ENCODE measurements at regions not wholly inside any gene's neighbourhood (a gene's known extent, or its start where the extent isn't known, plus 50 kb on each side); places are given as distances from the start of the nearest gene placed in this dataset.
"Not testable (repeated sequence)": the region's sequence is repeated elsewhere in the genome, so short reads cannot be mapped to it uniquely, and the experiment has no call there.

DNA sequence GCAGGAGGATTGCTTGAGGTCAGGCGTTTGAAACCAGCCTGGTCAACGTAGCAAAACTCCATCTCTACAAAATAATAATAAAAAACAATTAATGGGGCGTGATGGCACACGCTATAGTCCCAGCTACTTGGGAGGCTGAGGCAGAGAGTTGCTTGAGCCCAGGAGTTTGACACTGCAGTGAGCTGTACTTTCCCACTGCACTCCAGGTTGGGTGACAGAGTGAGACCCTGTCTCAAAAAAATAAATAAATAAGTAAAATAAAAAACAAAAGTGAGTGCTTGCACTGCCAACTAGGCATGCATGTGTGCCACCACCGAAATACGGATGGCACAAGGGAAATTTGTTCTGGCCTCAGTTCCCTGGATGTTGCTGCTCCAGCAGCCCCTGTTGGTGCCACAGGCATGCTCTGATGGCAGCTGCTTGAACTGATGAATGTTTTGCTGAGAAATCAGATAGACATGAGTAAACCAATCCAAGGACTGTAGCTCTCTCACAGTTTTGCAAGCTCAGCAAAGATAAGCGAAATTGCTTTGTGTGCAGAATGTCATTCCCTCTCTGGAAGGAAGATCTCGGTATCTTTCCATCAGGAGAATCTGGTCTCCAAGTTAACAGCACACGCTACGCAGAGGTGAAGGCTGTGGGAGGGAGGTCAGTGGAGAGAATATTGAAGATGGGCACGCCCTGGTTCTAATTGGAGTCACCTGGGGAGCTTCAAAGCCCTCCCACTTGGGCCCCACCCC, 188.0 kb upstream of the SLC24A3 start:
- DNase-seq (ENCODE audit: low read depth in 4 of 4, low spot score in 2 of 4) = no peak

- no peak for DNase-seq (ENCODE audit: low read depth in 4 of 4, low spot score in 2 of 4)
Measured at GRCh38 chr20:19025430-19026120, 186.9 kb upstream of the SLC24A3 start.

- no peak for DNase-seq (ENCODE audit: low read depth in 4 of 4, low spot score in 2 of 4)
Measured at GRCh38 chr20:19026121-19026878, 186.1 kb upstream of the SLC24A3 start.

GRCh38 chr20:19026901-19027644, 185.4 kb upstream of the SLC24A3 start:
- DNase-seq (ENCODE audit: low read depth in 4 of 4, low spot score in 2 of 4) = no peak

- DNase-seq (ENCODE audit: low read depth in 4 of 4, low spot score in 2 of 4) = no peak
Measured at GRCh38 chr20:19027971-19028370, 184.5 kb upstream of the SLC24A3 start.

DNA sequence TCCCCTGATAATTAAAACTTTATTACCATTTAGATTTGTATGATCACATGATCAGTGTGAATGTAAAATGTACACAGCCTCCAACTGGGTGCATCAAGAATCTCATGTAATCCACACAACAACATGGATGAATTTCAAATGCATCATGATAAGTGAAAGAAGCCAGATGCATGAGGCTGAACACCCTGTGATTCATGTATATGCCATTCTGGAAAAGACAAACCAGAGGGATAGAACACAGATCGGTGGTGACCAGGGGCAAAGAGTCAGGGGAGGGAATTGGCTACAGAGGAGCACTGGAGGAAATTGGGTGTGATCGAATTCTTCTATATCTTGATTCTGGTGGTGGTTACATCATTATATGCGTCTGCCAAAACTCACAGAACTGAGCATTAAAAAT, 170.7 kb upstream of the SLC24A3 start:
- DNase-seq (ENCODE audit: low read depth in 4 of 4, low spot score in 2 of 4) = no peak

- DNase-seq (ENCODE audit: low read depth in 4 of 4, low spot score in 2 of 4) = no peak
Measured at GRCh38 chr20:19045371-19045770, 167.1 kb upstream of the SLC24A3 start.

DNA sequence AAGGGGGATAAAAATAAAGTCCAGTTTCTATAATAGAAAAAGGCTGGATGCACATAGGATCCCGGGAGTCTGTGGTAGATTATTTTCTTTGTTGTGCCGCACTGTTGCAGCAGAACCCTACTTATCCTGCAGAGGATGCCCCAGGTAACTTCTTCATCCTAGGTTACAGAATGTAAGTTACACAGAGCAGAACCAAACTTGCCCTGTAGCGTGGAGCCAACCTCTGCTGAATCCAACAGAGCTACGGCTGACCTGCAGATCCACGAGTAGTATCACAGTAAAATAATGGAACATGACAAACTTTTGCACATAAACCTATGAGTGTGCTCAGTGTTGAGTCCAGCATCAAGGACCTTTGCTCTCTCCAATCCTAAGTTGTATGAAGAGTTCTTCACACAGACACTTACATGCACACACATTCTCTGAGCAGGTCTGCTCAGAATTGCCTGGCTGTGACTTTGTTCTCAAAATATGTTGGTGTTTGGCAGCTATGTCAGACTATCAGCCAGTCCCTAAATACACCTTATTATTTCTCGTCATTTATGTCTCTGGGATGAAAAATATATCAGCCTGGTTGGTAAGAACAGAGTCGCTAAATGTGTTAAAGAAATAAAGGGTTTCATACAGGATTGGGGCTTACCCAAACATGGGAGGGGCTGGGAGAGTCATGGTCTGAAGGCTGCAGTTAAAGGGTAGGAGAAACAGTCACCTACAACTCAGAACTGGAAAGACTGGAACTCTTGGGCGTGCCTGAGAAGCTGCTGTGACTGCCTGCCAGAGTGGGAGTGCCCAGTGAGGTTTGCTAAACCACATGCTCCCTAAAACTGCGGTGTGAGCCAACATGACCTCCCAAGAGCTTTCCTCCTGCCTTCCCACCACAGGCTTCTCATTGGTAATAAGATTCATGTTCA, 165.1 kb upstream of the SLC24A3 start:
- no peak for DNase-seq (ENCODE audit: low read depth in 4 of 4, low spot score in 2 of 4)

DNA sequence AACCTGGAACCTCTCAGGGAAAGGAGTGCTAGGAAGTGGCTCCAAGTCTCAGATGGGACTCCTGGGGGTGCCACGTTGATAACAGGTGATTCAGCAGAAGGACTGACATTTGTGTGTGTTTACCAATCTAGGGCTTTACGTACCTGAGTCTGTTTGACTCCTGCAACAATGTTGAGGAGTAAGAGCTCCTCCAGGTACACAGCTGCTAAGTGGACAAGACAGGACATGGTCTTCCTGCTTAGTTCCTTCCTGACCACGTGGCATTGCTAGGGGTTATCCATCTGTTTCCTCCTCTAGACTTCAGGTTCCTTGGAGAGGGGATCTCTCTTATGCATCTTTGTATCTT, 164.5 kb upstream of the SLC24A3 start:
- DNase-seq (ENCODE audit: low read depth in 4 of 4, low spot score in 2 of 4) = no peak

DNA sequence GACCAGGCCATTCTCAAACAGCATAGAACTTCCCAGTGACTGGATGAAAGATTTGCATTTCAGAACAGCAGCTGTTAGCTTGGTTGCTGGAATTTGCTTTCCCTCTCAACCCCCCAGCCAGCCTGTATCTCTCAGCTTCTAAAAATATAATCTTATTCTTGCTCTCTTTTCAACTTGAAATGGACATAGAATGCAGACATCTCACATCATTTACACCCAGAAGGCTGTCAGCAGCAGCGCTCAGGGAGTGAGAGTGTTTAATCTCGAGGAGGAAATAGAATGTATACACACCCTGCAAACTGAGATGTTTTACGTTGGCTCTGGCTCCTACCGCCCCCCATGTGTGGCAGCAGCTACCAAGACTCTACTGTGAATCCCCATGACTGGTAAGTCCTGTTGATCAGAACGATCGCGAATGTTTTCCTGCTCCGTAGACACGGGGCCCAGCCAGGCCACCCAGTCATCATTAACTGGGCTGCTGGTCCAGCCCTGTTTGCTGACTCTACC, 163.4 kb upstream of the SLC24A3 start:
- DNase-seq (ENCODE audit: low read depth in 4 of 4, low spot score in 2 of 4) = no peak

GRCh38 chr20:19049514-19049913, 162.9 kb upstream of the SLC24A3 start:
- no peak for DNase-seq (ENCODE audit: low read depth in 4 of 4, low spot score in 2 of 4)

DNA sequence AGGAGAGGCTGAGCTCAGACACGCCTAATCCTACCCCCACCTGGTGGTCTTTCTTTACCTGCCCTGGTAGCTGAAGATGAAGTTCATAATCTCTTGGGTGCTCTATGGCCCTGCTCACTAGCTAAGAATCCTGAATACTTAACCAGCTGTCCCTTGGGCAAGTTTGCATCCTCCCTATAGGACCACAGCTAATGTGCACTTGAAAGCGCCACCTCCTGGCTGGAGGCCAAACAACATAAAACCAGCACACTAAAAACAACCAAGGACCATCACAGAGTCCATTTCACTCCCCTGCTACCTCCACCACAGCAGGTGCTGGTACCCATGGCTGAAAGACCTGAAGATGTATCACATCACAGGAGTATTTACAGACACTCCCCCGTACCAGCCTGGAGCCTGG, 155.5 kb upstream of the SLC24A3 start:
- no peak for DNase-seq (ENCODE audit: low read depth in 4 of 4, low spot score in 2 of 4)

DNA sequence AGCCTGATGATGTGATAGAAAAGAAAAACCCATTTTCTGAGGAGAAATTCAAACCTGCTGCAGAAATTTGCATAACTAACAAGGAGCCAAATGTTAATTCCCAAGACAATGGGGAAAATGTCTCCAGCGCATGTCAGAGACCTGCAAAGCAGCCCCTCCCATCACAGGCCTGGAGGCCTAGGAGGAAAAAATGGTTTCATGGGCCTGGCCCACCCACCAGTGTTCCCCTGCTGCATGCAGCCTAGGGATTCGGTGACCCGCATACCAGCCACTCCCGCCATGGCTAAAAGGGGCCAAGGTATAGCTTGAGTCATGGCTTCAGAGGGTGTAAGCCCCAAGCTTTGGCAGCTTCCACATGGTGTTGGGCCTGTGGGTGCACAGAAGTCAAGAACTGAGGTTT, 147.7 kb upstream of the SLC24A3 start:
- DNase-seq (ENCODE audit: low read depth in 4 of 4, low spot score in 2 of 4) = not testable (repeated sequence)

GRCh38 chr20:19067986-19068385, 144.5 kb upstream of the SLC24A3 start:
- no peak for DNase-seq (ENCODE audit: low read depth in 4 of 4, low spot score in 2 of 4)

DNA sequence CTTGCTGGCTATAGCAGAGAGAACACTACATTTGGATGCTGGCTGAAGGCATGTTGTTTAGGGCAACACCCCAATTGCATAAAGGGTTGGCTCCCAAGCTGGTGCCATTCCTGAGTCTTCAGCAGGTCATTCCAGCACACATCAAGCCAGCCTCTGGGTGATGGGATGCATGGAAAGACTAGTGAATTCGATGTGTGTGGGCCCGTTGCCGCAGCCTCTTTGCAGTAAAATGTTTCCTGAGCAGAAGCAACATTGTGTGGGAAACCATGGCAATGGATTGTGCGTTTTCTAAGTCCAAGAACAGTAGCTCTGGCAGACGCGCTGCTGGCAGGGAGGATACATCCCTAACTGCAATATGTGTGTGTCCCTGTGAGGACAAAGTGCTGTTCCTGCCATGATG, 142.4 kb upstream of the SLC24A3 start:
- DNase-seq (ENCODE audit: low read depth in 4 of 4, low spot score in 2 of 4) = no peak

DNA sequence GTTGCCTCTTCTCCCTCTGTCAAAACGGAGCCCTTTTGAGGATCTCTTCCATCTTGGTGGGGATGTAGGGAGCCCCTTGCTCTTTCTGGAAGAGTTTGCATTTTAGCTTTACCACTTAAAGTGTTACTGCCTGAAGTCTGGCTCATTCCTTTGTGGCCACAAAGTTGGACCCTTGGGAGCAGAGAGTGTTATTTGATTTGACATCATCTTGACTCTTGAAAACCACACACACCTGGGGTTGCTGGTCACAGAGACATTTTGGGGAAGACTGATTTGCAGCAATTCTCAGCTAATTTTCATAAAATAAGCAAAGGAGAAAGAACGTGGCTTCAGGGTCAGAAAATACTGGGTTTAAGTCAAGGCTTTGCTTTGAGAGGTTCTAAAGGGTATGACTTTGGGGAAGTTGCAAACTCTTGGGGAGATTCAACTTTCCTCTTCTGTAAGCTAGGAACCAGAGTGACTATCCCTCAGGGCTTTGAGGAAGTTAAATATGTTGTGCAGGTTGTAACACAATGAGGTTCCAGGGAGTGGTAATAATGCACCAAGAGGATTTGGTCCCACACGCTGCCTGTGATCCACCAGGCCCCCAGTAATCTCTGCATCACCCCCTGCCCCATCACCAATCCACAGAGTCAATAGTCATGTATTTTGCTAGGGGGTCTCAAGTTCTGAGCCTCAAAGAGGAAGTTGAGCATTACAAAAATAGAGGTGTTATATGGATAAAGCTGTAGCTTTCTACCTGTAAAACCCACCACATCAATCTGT, 141.6 kb upstream of the SLC24A3 start:
- DNase-seq (ENCODE audit: low read depth in 4 of 4, low spot score in 2 of 4) = no peak

DNA sequence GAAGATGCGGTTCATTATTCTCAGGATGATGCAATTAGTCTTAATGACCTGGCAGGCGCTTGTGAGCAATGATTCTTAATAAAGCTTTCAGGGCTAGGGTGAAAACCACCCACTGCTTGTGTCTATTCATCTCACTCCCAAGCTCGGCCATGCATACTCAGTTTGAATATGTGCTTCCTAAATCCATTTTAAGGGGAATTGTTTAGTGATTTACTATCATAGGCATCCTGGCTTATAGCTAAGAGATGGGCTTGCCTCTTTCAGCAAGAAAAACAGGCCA, 141.1 kb upstream of the SLC24A3 start:
- DNase-seq (ENCODE audit: low read depth in 4 of 4, low spot score in 2 of 4) = no peak

GRCh38 chr20:19071902-19072498, 140.4 kb upstream of the SLC24A3 start:
- no peak for DNase-seq (ENCODE audit: low read depth in 4 of 4, low spot score in 2 of 4)

DNA sequence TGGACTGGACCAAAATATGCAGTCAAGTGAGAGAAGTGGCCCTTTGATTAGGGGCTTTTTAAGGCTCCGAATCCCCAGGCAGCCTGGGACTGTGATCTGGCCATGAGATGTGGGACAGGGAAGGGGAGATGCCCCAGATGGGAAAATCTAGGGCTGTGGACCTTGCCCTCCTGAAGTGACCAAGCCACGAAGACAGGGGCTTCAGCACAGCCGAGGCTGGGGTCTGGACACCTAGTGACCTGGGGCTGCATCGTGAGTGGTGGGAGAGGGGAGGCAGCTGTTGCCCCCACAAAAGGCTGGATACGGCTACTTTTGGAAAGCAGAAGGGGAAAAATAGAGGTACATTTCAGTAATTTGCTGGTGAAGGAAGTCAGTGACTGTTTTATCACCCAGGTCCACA, 139.5 kb upstream of the SLC24A3 start:
- no peak for DNase-seq (ENCODE audit: low read depth in 4 of 4, low spot score in 2 of 4)

Data from left renal cortex interstitium (tissue), 4 donors.